NCI-H2107 treated with DMSO at 0.1 percent for 48 hours (cell line): ENCODE measurements at regions not wholly inside any gene's neighbourhood (a gene's known extent, or its start where the extent isn't known, plus 50 kb on each side); places are given as distances from the start of the nearest gene placed in this dataset.

ENCODE experiments used
- DNase-seq: peaks from one replicate; lab custom pipeline; 2025; ENCODE audit not compliant: unreplicated experiment; lab: John Stamatoyannopoulos, UW

GRCh38 chr5:98031926-98032325 lies 741.5 kb upstream of the RGMB start:
- no peak for DNase-seq

GRCh38 chr5:98041661-98042060 lies 731.8 kb upstream of the RGMB start:
- no peak for DNase-seq

- no peak for DNase-seq
Observed at GRCh38 chr5:98042521-98042920, 730.9 kb upstream of the RGMB start.

GRCh38 chr5:98042961-98043360 lies 730.5 kb upstream of the RGMB start:
- no peak for DNase-seq

- DNase-seq, result no peak
Observed at GRCh38 chr5:98050583-98050982, 722.9 kb upstream of the RGMB start.

- no peak for DNase-seq
Observed at GRCh38 chr5:98053170-98053569, 720.3 kb upstream of the RGMB start.

GRCh38 chr5:98060148-98060547 lies 713.3 kb upstream of the RGMB start:
- no peak for DNase-seq

GRCh38 chr5:98064118-98064685 lies 709.3 kb upstream of the RGMB start:
- DNase-seq, result no peak

- DNase-seq, result no peak
Observed at GRCh38 chr5:98065261-98065909, 708.1 kb upstream of the RGMB start.

- DNase-seq, result no peak
Observed at GRCh38 chr5:98066910-98067309, 706.6 kb upstream of the RGMB start.

GRCh38 chr5:98069876-98070512 lies 703.5 kb upstream of the RGMB start:
- DNase-seq, result no peak

- DNase-seq, result no peak
Observed at GRCh38 chr5:98072921-98073320, 700.5 kb upstream of the RGMB start.

- DNase-seq, result no peak
Observed at GRCh38 chr5:98076501-98076900, 697.0 kb upstream of the RGMB start.

GRCh38 chr5:98085593-98085992 lies 687.9 kb upstream of the RGMB start:
- no peak for DNase-seq

- DNase-seq, result no peak
Observed at GRCh38 chr5:98095072-98095471, 678.4 kb upstream of the RGMB start.

GRCh38 chr5:98096155-98096554 lies 677.3 kb upstream of the RGMB start:
- no peak for DNase-seq

GRCh38 chr5:98099448-98100105 lies 673.9 kb upstream of the RGMB start:
- no peak for DNase-seq

GRCh38 chr5:98101131-98101530 lies 672.3 kb upstream of the RGMB start:
- DNase-seq, result no peak

GRCh38 chr5:98102936-98103335 lies 670.5 kb upstream of the RGMB start:
- DNase-seq, result no peak

- DNase-seq, result no peak
Observed at GRCh38 chr5:98103807-98104206, 669.7 kb upstream of the RGMB start.

- no peak for DNase-seq
Observed at GRCh38 chr5:98104454-98105188, 668.8 kb upstream of the RGMB start.
